ENCODE measurements at regions not wholly inside any gene's neighbourhood (a gene's known extent, or its start where the extent isn't known, plus 50 kb on each side); places are given as distances from the start of the nearest gene placed in this dataset.
A peak's percentile ranks its signal among the peaks of the same experiment; 100 is the strongest.
"Not testable (repeated sequence)": the region's sequence is repeated elsewhere in the genome, so short reads cannot be mapped to it uniquely, and the experiment has no call there.

DNA sequence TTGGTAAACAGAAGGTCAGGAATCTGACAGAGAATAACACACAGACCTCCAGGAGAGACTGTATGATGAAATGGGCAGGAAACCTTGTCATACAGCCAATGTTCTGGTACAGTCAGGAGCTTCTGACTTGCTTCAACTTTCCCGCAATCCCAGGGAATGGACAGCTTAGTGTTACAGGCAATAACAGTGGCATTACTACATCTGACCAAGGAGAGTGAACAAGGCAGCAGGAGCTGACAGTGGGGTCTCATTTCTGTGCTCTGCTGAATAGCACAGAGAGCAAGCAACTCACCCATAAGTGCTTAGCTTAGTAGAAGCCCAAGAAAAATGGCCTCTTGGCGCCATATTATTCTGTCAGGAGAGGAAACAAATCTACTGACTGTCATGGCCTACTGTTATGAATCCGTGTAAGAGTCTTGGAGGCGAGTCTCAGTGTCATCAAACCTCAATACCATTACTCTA lies 186.2 kb upstream of the MTPN start:
- no peak for DNase-seq

DNA sequence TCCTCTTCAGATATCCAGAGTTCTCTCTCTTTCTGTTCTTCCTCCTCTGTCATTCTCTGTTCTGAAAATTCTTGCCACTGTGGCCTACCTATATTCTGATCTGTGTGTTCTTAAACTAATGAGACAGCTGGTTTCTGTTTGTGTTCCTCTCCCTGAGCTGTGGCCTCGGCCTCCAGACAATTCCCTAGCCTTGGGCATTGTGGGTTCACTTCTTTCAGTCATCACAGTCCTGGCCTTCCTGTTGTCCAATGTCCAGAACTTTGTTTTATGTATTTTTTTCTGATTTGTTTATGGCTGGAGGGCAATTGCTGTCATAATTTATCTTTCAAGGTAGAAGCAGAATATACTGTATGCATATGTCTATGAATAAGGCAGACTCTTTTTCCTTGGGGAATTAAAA lies 173.2 kb upstream of the MTPN start:
- no peak for DNase-seq

DNA sequence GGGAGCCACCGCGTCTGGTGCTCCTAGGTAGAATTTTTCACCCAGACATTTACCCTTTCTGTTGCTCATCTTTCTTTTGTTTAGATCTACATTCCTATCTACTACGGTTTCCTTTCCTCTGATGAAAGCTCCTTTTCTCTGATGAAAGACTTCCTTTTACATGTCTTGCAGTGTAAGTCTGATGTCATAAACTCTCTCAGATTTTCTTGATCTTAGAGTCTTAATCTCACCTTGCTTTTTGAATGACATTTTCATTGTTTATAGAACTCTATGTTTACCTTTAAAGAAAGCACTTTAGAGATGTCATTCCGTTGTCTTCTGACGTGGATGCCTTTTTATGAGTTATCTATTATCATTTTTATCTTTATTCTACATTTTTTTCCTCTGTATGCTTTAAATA lies 171.8 kb upstream of the MTPN start:
- no peak for DNase-seq

DNA sequence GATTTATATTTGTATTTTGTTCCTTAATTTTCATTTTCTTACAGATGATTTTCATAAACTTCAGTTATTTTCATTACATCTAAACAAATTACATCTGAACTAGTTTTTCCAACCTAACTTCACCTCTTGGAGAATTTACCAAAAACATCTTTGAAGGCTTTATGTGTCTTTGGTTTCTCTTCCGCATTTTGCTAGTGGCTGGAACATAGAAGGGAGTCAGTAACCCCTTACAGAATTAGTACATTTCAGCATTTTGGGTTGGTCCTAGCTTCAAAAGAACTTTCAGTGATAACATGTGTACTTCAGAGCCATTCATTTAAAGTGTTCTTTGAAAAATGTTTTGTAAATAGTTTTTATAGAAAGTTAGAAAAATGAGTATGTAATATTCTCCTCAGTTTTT lies 169.8 kb upstream of the MTPN start:
- no peak for DNase-seq

DNA sequence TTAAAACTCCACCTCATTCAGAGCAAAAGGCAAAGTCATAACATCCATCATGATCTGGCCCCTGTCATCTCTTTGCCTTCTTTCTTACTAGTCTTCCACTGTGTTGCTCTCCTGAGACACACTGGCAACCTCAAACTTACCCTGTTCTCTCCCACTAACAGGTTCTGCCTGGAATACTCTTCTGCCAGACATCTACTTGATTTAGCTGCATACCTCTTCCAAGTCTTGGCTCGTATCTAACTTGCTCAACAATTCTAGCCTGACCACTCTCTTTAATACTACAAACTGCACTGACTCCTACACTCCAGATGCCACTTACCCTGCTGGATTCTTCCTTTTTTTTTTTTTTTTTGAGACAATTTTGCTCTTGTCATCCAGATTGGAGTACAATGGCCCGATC lies 167.0 kb upstream of the MTPN start:
- DNase-seq, result no peak

DNA sequence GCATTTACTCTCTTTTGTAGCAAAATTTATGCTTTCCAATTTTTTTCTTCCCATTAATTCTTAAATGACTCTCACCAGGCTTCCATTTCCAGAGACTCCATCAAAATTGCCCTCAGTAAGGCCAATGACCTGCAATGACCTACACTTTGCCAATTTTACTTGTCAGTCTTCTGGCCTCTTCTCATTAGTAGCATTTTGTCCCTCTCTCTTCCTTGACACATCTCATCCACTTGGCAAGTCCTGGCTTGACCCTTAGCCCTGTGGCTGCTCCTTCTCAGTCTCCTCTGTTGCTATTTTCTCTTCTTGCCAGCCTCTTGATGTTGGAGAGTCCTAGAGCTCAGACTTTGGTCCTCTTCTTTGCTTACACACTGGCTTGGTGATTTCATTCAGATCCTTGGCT lies 166.1 kb upstream of the MTPN start:
- DNase-seq, result no peak

DNA sequence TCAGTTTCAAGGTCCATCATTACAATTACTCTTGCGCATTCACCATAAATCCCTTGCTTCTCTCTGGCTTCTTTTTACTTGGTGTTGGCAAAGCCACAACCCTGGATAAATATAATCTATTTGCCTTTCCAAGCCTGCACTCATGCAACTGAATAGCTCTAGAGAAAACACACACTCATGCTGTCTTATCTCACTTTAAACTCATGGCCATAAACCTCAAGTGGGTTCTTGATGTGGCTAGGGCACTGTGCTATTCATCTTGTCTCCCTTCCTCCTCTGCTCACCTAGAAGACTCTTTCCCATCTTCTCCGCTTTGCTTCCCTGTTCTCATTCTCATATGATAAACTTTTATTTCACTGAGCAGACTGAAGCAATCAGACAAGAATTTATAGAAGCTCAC lies 165.4 kb upstream of the MTPN start:
- no peak for DNase-seq

DNA sequence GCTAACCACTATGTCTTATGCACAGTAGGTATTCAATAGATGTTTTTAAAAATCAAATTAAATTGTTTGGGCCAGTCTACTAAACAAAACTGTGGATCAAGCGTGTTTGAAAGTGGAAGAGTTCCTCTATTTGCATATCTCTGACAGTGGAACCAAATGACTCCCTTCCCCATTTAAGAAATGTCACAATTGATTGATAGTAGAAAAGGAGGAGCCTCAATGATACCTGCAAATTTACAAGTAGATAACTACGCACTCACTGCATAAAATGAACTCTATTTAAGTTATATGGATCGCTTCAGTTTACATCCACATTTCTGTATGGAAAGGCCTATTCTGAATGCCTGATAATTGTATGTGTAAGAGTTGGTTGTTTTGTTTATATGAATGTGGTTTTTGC lies 163.3 kb upstream of the MTPN start:
- no peak for DNase-seq

DNA sequence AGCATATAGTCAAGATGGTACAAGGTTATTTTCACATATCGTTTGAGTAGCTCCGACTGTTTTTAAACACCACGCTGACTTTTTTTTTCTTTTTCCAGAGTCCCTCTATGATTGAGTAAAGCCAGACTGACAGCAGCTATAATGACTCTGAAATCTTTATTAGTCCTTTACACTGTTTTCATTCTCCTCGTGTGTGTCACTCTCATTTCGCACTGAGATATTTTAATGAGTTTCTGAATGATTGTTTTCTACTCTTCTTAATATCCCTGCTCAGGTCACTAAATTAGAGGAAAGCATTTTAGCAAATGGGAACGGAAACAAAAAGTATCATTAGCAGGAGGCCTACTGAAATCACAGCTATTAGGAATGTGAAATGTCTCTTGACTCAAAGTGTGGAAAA lies 162.3 kb upstream of the MTPN start:
- no peak for DNase-seq

DNA sequence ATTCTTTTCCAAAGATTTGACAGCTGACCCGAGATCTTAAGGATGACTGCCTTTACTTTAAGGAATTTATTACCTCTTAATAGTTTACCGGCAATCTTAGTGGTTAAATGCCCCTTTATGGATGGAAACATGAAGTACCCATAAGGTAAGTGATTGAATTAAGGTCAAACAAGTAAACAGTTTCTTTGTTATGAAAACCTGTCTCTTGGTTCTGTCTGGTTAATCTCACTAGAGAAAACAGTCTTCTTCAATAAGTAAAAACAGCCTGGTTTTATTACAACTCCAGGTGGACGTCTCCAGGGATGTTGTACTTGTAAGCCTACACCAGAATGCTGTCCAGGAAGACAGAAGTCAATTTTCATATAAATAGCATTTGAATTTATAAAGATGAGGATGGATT lies 161.8 kb upstream of the MTPN start:
- DNase-seq, result no peak

DNA sequence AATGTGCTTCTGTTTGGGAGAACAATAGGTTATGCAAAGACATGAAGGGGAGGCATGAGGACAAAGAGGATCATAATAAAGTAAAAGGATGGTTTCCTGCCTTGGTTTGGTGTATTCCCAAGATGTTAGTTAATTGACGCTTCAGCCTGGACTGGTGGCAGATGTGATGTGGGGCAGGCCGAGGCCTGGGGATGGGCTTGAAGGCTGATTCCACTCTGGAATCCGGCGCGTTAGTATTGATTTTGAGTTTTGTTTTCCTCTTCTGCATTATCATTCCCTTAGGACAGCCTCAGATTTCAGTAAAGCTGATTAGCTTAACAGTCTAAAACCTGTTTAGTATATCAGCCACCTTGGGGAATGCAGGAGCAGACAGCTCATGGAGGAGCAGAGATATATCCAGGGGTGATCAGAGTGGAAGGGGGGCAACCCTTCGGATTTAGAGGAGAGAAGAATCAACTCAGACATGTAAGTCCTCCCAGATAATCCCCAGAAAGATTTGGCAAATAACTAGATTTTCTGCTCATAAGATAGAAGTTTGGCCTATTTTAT lies 159.8 kb upstream of the MTPN start:
- DNase-seq, result no peak

DNA sequence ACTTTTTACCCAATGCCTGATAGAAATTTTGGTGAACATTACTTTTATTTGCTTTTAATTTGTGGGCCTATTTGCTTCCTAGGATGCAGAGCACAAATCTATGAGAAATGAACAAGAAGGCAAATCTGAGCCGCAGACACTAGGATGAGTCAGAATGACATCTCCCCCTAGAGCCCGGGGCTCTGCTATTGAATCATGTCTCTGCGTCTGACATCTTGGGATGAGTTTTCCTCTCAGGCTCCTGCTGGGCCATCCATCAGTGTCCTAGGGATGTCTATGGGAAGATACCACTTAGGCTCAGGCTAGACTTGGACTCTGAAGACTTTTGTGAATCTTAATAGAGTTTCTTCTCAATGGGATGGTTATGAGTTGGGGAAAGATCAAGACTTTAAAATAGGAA lies 157.3 kb upstream of the MTPN start:
- DNase-seq, result no peak

DNA sequence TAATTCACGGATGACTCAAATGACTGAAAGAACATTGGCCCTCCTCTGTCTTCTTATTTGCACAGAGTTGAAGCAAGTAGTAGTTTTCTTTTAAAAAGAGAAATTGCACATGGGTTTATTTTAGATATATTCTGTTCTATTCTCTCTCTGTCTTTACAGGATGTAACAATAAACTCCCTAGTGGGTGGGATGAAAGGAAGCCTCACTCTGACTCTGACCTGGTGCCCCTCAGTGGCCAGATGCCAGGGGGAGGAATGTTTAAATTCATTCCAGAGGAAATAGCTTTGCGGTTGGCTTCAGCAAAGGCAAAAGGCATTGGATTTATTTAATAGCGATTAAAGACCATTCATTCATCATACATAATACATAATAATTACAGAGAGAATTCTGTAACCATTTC lies 156.4 kb upstream of the MTPN start:
- no peak for DNase-seq

DNA sequence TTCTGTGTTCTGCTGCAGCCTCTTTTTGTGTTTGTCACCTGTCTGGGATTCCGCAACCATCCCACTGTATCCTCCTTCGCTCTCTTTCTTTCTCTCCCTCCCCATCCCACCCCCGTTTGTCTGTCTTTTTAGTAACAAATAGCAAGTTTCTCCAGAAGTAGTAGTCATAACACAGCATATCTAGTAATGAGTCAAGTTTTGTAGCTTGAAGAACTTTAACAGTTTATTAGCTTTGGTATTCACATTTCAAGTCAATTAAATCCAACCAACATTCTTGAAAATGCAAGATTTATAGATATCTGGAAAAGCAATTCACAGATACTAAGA lies 154.1 kb upstream of the MTPN start:
- no peak for DNase-seq

DNA sequence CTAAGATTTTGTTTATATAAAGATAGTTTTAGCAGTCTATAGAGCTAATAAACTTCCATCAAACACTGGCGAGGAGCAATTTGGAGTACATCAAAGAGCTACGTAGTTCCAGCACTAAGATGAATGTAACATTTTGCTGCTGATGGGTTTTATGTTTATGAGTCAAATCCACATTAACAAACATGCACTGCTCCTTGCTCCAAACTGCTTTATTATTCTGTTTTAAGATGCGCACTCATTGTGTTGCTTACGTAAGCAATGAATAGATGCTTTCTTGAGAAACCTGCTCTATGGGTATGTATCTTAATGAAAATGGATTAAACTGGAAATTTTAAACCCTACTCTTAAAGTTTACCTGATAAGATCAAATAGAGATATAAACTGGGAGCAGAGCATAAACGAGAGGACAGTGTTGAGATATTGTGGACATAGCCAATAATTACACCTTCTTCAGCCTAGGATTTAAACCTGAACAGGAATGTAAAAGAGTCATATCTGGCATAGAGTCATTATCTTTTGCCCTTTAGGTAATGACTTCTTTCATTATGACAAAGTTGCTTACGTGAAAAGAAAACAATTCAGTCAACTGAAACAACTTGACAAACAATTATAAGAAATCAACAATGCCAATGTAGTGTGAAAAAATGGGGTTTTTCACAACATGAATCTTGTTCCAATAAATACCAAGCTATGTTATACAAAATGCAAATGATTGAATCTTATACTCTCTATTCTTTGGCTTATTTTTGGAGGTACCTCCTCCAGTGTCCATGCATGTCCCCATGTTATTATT lies 153.5 kb upstream of the MTPN start:
- no peak for DNase-seq

DNA sequence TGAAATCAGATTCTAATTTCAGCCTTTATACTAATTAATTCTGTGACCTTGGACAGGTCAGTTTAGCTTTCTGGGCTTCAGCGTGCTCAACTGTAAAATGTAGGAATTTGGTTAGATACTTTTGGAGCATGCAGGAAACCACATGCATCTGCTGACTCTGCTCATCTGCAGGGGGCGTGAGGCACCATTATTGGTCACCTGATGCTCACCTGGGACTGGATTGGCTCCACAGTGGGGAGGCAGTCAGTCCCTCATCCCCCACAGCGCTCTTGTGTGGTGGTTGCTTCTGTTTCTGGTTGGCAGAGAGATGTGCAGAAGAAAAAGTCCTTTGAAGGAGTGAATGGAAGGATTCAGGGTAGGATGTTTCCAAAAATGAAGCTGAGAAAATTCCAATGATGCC lies 150.9 kb upstream of the MTPN start:
- DNase-seq, result no peak

DNA sequence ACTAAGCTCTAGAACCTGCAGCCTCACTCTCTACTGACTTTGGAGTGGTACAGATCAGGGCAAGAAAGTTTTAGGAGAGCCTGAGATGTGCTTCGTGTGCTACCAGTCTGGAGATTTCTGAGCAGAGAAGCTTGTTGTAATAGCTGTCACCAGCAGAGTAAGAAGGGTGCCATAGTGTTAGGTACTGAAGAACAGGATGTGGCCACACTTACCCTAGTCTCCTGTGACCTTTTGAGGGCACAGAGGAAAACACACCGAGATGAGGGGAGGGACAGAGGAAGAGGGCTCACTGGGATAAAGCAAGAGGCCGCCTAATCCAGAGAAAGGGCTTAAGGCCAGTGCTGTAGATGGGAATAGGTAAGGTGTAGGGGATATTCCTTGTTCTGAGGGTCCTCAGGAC lies 146.2 kb upstream of the MTPN start:
- DNase-seq, result no peak

DNA sequence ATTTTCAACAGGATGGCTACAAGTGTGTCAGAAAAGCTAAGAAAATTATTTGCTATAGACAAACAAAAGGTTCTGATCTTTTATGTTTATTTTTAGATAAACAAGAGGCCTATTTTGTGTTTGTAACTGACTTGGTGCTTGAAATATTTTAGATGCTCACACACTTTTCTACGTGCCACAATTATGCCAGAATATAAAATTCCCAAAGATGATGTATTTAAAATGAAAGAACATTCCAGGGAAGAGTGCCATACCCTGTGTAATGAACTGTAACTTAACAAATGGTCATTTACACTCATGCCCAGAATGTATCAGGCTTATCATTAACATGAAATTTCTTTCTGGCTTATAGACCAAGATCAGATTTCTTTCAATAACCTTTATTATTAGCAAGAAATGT lies 144.9 kb upstream of the MTPN start:
- no peak for DNase-seq

DNA sequence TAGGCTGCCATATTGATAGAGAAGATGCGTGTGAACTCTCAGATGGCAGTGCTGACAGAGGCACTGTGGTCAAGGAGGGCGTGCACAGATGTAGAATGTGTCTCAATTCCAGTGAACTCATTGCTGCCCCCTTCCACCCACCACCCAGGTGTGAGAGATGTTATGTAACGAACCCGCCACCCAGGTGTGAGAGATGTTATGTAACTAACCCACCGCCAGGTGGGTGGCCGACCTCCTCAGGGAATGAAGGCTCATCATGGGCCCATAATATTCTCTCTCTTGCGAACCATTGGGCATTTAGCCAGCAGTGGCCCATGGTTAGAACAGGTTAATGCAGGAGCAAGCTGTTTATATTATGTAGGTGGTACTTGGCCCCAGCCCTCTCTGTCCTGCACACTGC lies 140.4 kb upstream of the MTPN start:
- no peak for DNase-seq

DNA sequence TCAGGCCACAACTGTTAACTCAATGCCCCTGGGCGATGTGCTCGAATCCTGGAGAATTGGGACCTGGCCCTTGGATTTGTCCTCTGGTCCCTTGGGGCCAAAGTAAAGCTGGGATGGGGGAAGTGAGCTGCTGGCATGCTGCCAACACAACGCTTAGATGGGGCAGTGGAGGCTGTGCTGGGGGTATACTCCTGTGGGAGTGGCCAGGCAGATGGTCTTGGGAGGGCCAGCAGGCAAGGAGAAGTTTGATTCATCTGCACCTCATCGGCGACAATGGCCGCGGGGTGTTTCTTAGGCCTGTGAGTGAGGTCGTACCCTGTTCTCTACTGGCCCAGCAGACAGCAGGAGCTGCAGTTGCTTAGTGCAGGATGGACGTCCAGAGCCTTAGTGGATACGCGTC lies 139.0 kb upstream of the MTPN start:
- DNase-seq, result no peak

DNA sequence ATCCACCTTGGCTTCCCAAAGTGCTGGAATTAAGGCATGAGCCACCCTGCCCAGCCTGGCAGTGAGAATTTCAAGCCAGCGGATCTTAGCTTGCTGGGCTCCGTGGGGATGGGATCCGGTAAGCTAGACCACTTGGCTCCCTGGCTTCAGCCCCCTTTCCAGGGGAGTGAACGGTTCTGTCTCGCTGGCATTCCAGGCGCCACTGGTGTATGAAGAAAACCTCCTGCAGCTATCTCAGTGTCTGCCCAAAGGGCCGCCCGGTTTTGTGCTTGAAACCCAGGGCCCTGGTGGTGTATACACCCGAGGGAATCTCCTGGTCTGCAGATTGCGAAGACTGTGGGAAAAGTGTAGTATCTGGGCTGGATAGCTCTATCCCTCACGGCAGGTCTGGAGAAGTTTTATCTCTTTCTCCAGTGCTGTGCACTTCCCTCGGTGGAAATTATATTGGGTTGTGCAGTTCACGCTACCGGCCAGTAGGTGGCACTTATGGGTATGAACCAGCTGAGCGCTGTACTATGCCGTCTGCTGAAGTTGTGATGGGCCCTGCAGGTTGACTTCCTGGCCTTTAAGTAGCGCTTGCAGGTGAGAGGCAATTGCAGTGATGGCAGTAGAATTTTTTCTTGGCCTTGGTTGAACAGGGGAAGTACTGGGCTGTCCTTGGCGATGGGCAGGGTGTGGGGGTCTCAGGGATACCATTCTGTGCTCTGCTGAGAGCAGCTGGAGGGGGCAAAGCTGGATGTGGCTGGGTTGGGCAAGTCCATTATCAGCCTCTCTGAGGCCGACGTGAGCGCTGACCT lies 138.0 kb upstream of the MTPN start:
- peak; percentile 11 for DNase-seq

DNA sequence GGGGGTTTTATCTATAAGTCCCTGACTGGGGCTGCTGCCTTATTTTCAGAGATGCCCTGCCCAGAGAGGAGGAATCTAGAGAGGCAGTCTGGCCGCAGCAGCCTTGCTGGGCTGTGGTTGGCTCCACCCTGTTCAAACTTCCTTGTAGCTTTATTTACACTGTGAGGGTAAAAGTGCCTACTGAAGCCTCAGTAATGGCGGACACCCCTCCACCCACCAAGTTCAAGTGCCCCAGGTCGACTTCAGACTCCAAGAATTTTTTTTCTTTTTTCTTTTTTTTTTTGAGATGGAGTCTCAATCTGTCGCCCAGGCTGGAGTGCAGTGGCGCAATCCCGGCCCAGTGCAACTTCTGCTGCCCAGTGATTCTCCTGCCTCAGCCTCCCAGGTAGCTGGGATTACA lies 137.3 kb upstream of the MTPN start:
- DNase-seq, result not testable (repeated sequence)

DNA sequence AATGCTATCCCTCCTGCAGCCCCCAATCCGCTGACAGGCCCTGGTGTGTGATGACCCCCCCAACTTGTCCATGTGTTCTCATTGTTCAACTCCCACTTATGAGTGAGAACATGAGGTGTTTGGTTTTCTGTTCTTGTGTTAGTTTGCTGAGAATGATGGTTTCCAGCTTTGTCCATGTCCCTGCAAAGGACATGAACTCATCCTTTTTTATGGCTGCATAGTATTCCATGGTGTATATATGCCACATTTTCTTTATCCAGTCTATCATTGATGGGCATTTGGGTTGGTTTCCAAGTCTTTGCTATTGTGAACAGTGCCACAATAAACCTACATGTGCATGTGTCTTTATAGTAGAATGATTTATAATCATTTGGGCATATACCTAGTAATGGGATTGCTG lies 131.9 kb upstream of the MTPN start:
- not testable (repeated sequence) for DNase-seq

DNA sequence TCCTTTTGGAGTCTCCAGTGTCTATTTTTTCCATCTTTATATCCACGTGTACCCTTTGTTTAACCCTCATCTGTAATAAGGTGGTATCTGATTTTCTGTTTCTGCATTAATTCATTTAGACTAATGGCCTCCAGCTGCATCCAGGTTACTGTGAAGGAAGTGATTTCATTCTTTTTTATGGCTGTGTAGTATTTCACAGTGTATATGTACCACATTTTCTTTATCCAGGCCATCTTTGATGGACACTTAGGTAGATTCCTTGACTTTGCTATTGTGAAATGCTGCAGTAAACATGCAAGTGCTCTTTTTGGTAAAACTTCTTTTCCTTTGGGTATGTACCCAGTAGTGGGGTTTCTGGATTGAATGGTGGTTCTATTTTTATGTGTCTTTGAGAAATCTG lies 128.0 kb upstream of the MTPN start:
- DNase-seq, result no peak

DNA sequence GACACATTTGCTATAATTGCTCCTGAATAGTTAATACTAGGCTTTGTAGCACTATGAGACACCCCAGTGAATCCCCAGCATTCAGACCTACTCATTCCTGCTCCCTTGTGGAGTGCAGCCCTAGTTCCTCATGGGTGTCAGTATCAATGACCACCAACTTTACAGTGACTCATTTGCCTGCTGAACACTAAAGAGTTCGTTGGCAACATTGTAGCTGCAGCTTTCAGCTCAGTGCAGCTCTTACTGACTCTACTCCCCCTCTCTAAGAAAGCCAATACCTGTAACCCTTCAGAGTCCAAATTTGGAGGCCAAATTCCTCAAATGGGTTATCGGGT lies 127.1 kb upstream of the MTPN start:
- DNase-seq, result no peak

Data from activated T-cell treated with anti-CD3 and anti-CD28 coated beads for 4 hours (primary cell).